GM12874 (cell line): ENCODE measurements at regions not wholly inside any gene's neighbourhood (a gene's known extent, or its start where the extent isn't known, plus 50 kb on each side); places are given as distances from the start of the nearest gene placed in this dataset.

Experiments
- TF ChIP-seq, protein P1 (sequence below): IDR thresholded peaks from 2 replicates; pipeline ENCODE4 v1.5.1; 2011; ENCODE audit warnings: low read depth, mild to moderate bottlenecking, control low read depth, low read length, moderate library complexity; ENCODE audit not compliant: insufficient read depth

DNA sequence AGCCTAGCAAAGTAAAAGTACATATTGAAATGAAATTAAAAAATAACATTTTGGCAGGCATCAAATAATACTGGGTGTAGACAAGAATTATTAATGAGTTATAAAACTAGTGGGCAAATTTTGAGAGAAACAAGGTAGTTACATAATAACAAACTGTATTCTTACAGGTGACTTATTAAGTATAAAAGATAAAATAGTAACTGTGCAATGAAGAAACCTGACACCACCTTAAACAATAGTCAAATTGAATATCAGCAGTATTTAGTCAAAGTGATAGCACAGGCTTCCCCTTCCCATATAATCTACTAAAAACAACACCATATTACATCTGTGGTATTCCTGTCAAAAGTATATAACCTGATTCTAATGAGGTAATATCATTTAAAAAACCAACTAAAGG is 1099.8 kb upstream of the CRIM1 start:
- TF ChIP-seq, protein P1, sequence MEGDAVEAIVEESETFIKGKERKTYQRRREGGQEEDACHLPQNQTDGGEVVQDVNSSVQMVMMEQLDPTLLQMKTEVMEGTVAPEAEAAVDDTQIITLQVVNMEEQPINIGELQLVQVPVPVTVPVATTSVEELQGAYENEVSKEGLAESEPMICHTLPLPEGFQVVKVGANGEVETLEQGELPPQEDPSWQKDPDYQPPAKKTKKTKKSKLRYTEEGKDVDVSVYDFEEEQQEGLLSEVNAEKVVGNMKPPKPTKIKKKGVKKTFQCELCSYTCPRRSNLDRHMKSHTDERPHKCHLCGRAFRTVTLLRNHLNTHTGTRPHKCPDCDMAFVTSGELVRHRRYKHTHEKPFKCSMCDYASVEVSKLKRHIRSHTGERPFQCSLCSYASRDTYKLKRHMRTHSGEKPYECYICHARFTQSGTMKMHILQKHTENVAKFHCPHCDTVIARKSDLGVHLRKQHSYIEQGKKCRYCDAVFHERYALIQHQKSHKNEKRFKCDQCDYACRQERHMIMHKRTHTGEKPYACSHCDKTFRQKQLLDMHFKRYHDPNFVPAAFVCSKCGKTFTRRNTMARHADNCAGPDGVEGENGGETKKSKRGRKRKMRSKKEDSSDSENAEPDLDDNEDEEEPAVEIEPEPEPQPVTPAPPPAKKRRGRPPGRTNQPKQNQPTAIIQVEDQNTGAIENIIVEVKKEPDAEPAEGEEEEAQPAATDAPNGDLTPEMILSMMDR: no peak

DNA sequence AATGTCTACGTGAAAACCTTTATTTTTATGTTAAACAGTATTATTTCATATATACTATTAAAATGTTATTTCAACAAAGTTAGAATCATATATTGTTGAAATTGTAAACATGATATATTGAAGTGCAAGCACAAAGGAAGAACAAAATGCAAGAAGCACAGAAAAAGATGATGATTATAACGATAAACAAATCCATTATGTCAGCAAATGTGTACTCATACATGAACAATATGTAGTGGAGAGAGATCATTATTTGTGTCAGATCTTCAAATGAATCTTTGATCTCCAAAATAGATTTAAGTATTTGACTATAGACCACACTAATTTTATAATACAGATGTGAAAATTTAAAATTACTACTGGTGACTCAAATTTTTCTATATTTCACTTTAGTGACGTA is 1104.4 kb upstream of the CRIM1 start:
- TF ChIP-seq, protein P1: no peak

DNA sequence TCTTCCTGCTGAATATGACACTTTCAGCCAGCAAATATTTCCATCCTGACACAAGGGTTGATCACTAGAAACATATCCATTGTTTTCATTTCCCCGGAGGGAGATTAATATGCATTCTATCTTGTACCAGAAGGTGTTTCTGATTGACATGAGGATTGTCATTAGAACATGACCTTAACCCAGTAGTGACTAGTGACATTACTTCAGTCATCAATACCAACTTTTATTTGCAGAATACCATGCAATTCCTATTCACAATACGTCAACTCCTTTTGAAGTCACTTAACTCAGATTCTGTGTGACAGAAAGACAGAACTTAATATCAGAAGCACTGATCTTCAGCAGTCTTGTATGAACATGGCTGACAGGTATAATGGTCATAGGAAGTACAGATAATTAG is 1108.9 kb upstream of the CRIM1 start:
- TF ChIP-seq, protein P1: no peak

DNA sequence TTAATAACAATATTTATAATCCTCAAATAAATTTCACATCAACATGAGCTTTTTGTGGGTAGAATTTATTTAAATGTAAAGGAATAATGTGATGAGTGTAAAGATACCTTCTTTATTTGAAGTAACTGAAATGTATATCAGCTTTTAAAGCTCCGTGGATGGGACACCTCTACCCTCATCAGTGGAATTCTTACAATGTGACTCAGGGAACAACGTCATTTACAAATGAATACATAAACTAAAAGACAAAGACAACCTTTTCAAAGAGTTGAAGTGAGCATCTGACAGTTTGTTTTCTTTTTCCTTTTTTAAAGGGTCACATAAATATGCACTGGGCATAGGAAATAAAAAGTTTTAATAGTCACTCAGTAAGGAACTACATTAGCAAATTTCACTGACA is 1127.0 kb upstream of the CRIM1 start:
- TF ChIP-seq, protein P1: no peak

DNA sequence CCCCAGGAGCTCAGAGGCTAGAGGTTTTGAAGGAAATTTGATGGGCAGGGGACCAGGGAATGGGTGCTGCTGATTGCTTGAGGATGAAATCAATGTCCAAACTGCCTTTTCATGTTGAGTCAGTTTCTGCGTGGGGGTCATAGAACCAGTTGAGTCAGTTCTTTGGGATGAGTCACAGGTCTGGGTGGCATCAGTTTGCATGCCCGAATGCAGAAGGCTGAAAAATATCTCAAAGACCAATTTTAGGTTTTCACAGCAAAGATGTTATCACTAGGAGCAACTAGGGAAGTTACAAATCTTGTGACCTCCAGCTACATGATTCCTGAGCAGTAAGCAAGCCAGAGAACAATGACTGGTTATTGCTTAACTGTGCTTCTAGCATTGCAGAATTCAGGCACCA is 1135.1 kb upstream of the CRIM1 start:
- TF ChIP-seq, protein P1: no peak

DNA sequence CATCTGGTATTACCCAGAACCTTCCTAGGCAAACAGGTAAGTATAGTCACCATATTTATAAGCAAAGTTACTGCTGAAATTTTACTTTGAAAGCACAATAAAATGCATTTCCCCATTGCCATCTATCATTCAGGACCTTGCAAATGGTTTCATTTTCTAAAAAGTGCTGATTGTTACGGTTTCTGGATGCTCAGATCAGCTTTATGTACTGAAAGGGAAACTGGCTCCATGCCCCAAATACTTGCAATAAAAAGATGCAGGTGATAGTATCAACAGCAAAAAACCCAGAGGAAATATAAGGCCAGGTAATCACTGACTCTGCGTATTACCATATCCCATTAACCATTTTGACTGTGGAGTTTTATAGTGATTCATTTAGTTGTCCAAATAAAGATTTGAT is 1150.7 kb upstream of the CRIM1 start:
- TF ChIP-seq, protein P1: no peak

DNA sequence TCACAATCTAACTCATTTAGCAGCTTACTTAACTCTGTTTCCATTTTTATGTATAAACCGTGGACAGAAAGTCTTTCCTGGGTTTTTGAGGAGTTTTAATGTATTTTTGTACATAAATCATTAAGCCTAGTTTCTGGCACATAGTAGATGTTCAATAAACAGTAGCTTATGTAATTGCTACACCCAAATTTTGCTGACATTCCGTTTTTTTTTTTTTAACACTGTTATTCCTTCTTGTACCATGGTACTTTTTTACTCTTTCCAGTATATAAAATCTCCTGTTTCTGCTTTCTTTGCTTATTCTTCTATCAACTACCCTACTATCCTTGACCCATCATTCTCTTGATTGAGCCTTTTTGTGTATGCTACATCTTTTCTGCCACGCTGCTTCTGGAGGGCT is 1151.3 kb upstream of the CRIM1 start:
- TF ChIP-seq, protein P1: no peak

DNA sequence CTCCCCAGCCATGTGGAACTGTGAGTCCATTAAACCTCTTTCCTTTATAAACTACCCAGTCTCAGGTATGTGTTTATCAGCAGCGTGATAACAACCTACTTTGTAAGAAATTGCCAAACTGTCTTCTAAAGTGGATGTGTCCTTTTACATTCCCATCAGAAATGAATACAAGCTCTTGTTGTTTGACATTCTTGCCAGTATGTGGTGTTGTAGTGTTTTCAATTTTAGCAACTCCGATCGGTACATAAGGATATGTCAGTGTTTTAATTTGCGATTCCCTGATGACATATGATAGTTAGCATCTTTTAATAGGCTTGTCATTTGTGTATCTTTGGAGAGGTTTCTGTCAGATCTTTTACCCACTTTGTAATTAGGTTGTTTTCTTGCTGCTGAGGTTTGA is 1156.3 kb upstream of the CRIM1 start:
- TF ChIP-seq, protein P1: no peak
